Esophagus muscularis mucosa (tissue), 3 donors: ENCODE measurements at regions not wholly inside any gene's neighbourhood (a gene's known extent, or its start where the extent isn't known, plus 50 kb on each side); places are given as distances from the start of the nearest gene placed in this dataset.

ENCODE experiments used
- POLR2AphosphoS5 ChIP-seq, 2 donors: sonication (generic); formaldehyde crosslinking; IDR thresholded peaks; one replicate each; pipeline ENCODE4 v1.6.1; 2017; ENCODE audit warnings: antibody characterized with exemption in 2 of 2
- TF ChIP-seq, protein P1 (sequence below), 3 experiments: fragments of 200-600 bp in 2 of 3; fragments of 450-650 bp in 1 of 3; sonication (generic) in 2 of 3; IDR thresholded peaks; one replicate each; pipeline ENCODE4 v1.5.1; 2017 to 2019; ENCODE audit warnings: antibody characterized with exemption in 3 of 3, mild to moderate bottlenecking in 2 of 3, moderate library complexity in 1 of 3

DNA sequence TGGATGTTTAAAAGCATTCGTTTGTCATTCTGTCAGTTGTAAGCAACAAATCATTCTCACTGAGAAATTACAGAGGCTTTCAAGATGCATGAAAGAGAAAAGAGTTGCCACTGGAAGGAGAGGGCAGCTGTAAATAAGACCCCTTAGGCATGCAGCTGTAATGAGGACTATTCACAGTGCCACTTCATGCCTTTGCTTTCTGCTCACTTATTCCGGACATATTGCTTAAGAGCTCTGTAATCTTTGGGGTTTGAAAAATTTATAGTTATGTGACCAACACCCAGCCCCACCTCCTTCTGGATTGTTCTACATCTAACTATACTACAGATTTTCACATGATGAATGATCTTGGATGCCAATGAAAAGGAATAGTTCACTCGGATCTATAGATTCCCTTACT is 194.8 kb upstream of the DCN start:
- TF ChIP-seq, protein P1, sequence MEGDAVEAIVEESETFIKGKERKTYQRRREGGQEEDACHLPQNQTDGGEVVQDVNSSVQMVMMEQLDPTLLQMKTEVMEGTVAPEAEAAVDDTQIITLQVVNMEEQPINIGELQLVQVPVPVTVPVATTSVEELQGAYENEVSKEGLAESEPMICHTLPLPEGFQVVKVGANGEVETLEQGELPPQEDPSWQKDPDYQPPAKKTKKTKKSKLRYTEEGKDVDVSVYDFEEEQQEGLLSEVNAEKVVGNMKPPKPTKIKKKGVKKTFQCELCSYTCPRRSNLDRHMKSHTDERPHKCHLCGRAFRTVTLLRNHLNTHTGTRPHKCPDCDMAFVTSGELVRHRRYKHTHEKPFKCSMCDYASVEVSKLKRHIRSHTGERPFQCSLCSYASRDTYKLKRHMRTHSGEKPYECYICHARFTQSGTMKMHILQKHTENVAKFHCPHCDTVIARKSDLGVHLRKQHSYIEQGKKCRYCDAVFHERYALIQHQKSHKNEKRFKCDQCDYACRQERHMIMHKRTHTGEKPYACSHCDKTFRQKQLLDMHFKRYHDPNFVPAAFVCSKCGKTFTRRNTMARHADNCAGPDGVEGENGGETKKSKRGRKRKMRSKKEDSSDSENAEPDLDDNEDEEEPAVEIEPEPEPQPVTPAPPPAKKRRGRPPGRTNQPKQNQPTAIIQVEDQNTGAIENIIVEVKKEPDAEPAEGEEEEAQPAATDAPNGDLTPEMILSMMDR (IDR thresholded peaks at IDR 0.05): no peak
- no peak for TF ChIP-seq POLR2AphosphoS5 (IDR thresholded peaks at IDR 0.05)
